Esophagus squamous epithelium (tissue), 5 donors: ENCODE measurements at regions not wholly inside any gene's neighbourhood (a gene's known extent, or its start where the extent isn't known, plus 50 kb on each side); places are given as distances from the start of the nearest gene placed in this dataset.

Source experiments
- DNase-seq: peaks from one replicate; lab custom pipeline; 2025; lab: John Stamatoyannopoulos, UW
- H3K27ac ChIP-seq, 4 donors: fragments of 200-600 bp; sonication (generic); one replicate each; pipeline ENCODE4 v1.5.1; 2016 to 2019; ENCODE audit warnings: mild to moderate bottlenecking in 1 of 4
- H3K27me3 ChIP-seq, 4 donors: fragments of 200-600 bp; sonication (generic); 1 replicate in 3 of 4; 2 replicates in 1 of 4; pipeline versions ENCODE4 v1.5.1 to v1.6.0; 2017 to 2021; ENCODE audit warnings: antibody characterized with exemption in 1 of 4
- H3K36me3 ChIP-seq, 3 donors: fragments of 200-600 bp; sonication (generic); one replicate each; pipeline ENCODE4 v1.5.1; 2016 to 2019
- H3K4me1 ChIP-seq, 3 donors: fragments of 200-600 bp; sonication (generic); one replicate each; pipeline ENCODE4 v1.5.1; 2017 to 2019
- H3K4me3 ChIP-seq, 4 donors: fragments of 200-600 bp; sonication (generic); 1 replicate in 3 of 4; 2 replicates in 1 of 4; pipeline ENCODE4 v1.5.1; 2016 to 2019; ENCODE audit warnings: mild to moderate bottlenecking in 2 of 4, moderate library complexity in 1 of 4
- H3K9me3 ChIP-seq, 3 donors: fragments of 200-600 bp; sonication (generic); one replicate each; pipeline ENCODE4 v1.5.1; 2016 to 2019
- CTCF ChIP-seq, 6 experiments: fragments of 450-650 bp in 4 of 6; fragments of 200-600 bp in 2 of 6; sonication (generic) in 2 of 6; IDR thresholded peaks; one replicate each; pipeline ENCODE4 v1.5.1; 2016 to 2019; ENCODE audit warnings: antibody characterized with exemption in 6 of 6, mild to moderate bottlenecking in 4 of 6, moderate library complexity in 4 of 6
- POLR2A ChIP-seq, 4 donors: fragments of 450-650 bp; IDR thresholded peaks; one replicate each; pipeline ENCODE4 v1.6.1; 2017; ENCODE audit warnings: antibody characterized with exemption in 4 of 4, mild to moderate bottlenecking in 4 of 4, moderate library complexity in 3 of 4
- WGBS, 2 donors: methylation state at CpG; one replicate each; pipeline ENCODE4 v1.1.5; 2018; 5-methylcytosine and 5-hydroxymethylcytosine counted together
- intact Hi-C: fragments of 100-400 bp; cut with DNase I; formaldehyde crosslinking; loops from one replicate; pipeline ENCODE4 v1.15.0; 2022
- donor health status: DM: yes; HTN: yes; CAD: no.

- TF ChIP-seq POLR2A (IDR thresholded peaks at IDR 0.05) (no peak), CTCF (IDR thresholded peaks at IDR 0.05) (no peak)
- no peak overlapping the region for H3K4me3 ChIP-seq
- H3K4me1 ChIP-seq = no peaks in the 10 kb centered on the region
- no peaks in the 10 kb centered on the region for H3K9me3 ChIP-seq
- no peak overlapping the region for H3K27ac ChIP-seq
- intact Hi-C loops = no loop called here
- DNase-seq = no peak
- H3K36me3 ChIP-seq = no peaks in the 10 kb centered on the region
- H3K27me3 ChIP-seq = no peaks in the 10 kb centered on the region
- WGBS, 2 donors = 41 to 48% methylated on average over 2 of the region's 2 CpGs
Observed at GRCh38 chr5:62742207-62742606, 163.6 kb downstream of the LRRC70 start.

GRCh38 chr5:62741761-62742160 is 163.1 kb downstream of the LRRC70 start:
- H3K27me3 ChIP-seq = no peaks in the 10 kb centered on the region
- DNase-seq = no peak
- 42 to 53% methylated on average over 2 of the region's 2 CpGs for WGBS, 2 donors
- H3K4me1 ChIP-seq = no peaks in the 10 kb centered on the region
- no peak overlapping the region for H3K4me3 ChIP-seq
- H3K27ac ChIP-seq = no peak overlapping the region
- TF ChIP-seq POLR2A (IDR thresholded peaks at IDR 0.05) (no peak), CTCF (IDR thresholded peaks at IDR 0.05) (no peak)
- no peaks in the 10 kb centered on the region for H3K36me3 ChIP-seq
- H3K9me3 ChIP-seq = no peaks in the 10 kb centered on the region
- intact Hi-C loops = no loop called here

- no peak for DNase-seq
- Histone ChIP-seq H3K9me3 (no peaks in the 10 kb centered on the region), H3K4me3 (no peak overlapping the region), H3K36me3 (no peaks in the 10 kb centered on the region), H3K27me3 (no peaks in the 10 kb centered on the region), H3K27ac (no peak overlapping the region), H3K4me1 (no peaks in the 10 kb centered on the region)
- TF ChIP-seq POLR2A (IDR thresholded peaks at IDR 0.05) (no peak), CTCF (IDR thresholded peaks at IDR 0.05) (no peak)
- intact Hi-C loops = no loop called here
Observed at GRCh38 chr5:62737766-62738165, 159.1 kb downstream of the LRRC70 start.

GRCh38 chr5:62732677-62733121 is 154.1 kb downstream of the LRRC70 start:
- Histone ChIP-seq H3K27me3 (no peaks in the 10 kb centered on the region), H3K4me1 (no peaks in the 10 kb centered on the region), H3K27ac (no peak overlapping the region), H3K4me3 (no peak overlapping the region), H3K9me3 (no peaks in the 10 kb centered on the region), H3K36me3 (no peaks in the 10 kb centered on the region)
- no peak for DNase-seq
- TF ChIP-seq CTCF (IDR thresholded peaks at IDR 0.05) = no peak
- TF ChIP-seq POLR2A (IDR thresholded peaks at IDR 0.05) = no peak
- intact Hi-C loops = no loop called here
- 43 to 50% methylated on average over 1 of the region's 1 CpG for WGBS, 2 donors

- no peak overlapping the region for H3K27ac ChIP-seq
- 43 to 63% methylated on average over 1 to 3 of the region's 3 CpGs for WGBS, 2 donors
- H3K9me3 ChIP-seq = no peaks in the 10 kb centered on the region
- no peak overlapping the region for H3K4me3 ChIP-seq
- TF ChIP-seq POLR2A (IDR thresholded peaks at IDR 0.05) = no peak
- TF ChIP-seq CTCF (IDR thresholded peaks at IDR 0.05) = no peak
- H3K4me1 ChIP-seq = no peaks in the 10 kb centered on the region
- H3K27me3 ChIP-seq = no peaks in the 10 kb centered on the region
- no peak for DNase-seq
- H3K36me3 ChIP-seq = no peaks in the 10 kb centered on the region
- intact Hi-C loops = no loop called here
Observed at GRCh38 chr5:62731022-62731421, 152.4 kb downstream of the LRRC70 start.
